GM12892 (cell line): ENCODE measurements at regions not wholly inside any gene's neighbourhood (a gene's known extent, or its start where the extent isn't known, plus 50 kb on each side); places are given as distances from the start of the nearest gene placed in this dataset.
"Not testable (repeated sequence)": the region's sequence is repeated elsewhere in the genome, so short reads cannot be mapped to it uniquely, and the experiment has no call there.

Experiments used
- DNase-seq: peaks from one replicate; pipeline ENCODE4 v3.0.0; 2011; ENCODE audit not compliant: insufficient read length
- FAIRE-seq: peaks from 2 replicates; lab custom pipeline; 2011; peaks lifted over from hg19 to GRCh38; lab: Jason Lieb, UNC
- POLR2A ChIP-seq: IDR thresholded peaks from 2 replicates; pipeline ENCODE4 v1.6.1; 2011; ENCODE audit warnings: low read depth, low read length, control low read depth
- POLR2AphosphoS5 ChIP-seq: IDR thresholded peaks from 2 replicates; pipeline ENCODE4 v1.6.1; 2011; ENCODE audit warnings: low read depth, low read length, control low read depth
- TAF1 ChIP-seq: IDR thresholded peaks from 2 replicates; pipeline ENCODE4 v1.6.1; 2011; ENCODE audit warnings: low read depth, mild to moderate bottlenecking, control low read depth, low read length, borderline replicate concordance

- no peak for DNase-seq
- TF ChIP-seq TAF1 (no peak), POLR2AphosphoS5 (no peak), POLR2A (no peak)
- no peak for FAIRE-seq
Measured at GRCh38 chr12:42887657-42888056, 298.1 kb upstream of the PRICKLE1 start.

- no peak for FAIRE-seq
- DNase-seq: no peak
- TF ChIP-seq POLR2AphosphoS5: no peak
- no peak for TF ChIP-seq TAF1
- TF ChIP-seq POLR2A: no peak
Measured at GRCh38 chr12:42886160-42886559, 296.6 kb upstream of the PRICKLE1 start.

DNA sequence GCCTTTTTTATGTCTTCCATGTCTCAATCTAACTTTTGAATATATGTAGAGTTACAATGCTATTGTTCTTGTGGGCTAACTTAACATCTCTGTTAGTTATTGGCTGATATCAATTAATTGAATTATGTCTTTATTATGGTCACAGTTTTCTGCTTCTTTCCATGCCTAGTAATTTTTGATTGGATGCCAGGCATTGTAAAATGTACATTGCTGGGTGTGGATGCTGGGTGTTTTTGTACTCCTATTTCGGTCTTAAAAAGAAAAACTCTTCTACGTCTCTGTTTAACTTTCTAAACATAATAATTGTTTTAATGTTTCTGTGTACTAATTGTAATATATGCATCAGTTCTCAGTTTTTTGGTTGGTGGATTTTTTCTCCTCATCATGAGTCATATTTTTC is 296.1 kb upstream of the PRICKLE1 start:
- TF ChIP-seq TAF1: no peak
- TF ChIP-seq POLR2A: no peak
- no peak for TF ChIP-seq POLR2AphosphoS5
- FAIRE-seq: no peak
- no peak for DNase-seq

- no peak for FAIRE-seq
- no peak for DNase-seq
Measured at GRCh38 chr12:42884116-42884515, 294.6 kb upstream of the PRICKLE1 start.

GRCh38 chr12:42873401-42873800 is 283.9 kb upstream of the PRICKLE1 start:
- FAIRE-seq: no peak
- no peak for DNase-seq
- no peak for TF ChIP-seq POLR2A
- no peak for TF ChIP-seq TAF1
- TF ChIP-seq POLR2AphosphoS5: no peak

More at GRCh38 chr12:42884116-42884515, 294.6 kb upstream of the PRICKLE1 start:
- TF ChIP-seq POLR2A (no peak), POLR2AphosphoS5 (no peak), TAF1 (no peak)

- TF ChIP-seq TAF1 (no peak), POLR2AphosphoS5 (no peak), POLR2A (no peak)
- DNase-seq (no peak), FAIRE-seq (no peak)
Measured at GRCh38 chr12:42871816-42872215, 282.3 kb upstream of the PRICKLE1 start.

- FAIRE-seq (no peak), DNase-seq (no peak)
- no peak for TF ChIP-seq POLR2AphosphoS5
- no peak for TF ChIP-seq TAF1
- no peak for TF ChIP-seq POLR2A
Measured at GRCh38 chr12:42868291-42868690, 278.7 kb upstream of the PRICKLE1 start.

DNA sequence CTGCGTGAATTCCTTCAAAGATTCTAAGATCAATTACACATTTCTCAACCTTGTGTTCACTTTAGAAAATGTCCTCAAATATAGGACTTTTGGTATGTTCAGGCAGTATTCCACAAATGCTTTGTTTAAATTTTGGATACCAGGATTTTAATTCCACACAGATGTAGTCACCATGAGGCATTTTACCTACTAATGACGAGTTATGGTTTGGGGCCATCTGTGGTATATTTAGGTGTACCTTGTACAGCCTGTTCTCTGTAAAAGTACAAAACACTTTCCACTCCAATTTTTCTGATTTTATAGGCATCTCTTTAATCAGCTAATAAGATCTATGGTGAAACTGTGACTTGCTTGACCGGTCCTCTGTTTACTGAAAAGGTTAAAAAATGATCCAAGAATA is 275.7 kb upstream of the PRICKLE1 start:
- no peak for TF ChIP-seq POLR2AphosphoS5
- no peak for TF ChIP-seq TAF1
- no peak for TF ChIP-seq POLR2A
- FAIRE-seq: no peak
- DNase-seq: no peak

DNA sequence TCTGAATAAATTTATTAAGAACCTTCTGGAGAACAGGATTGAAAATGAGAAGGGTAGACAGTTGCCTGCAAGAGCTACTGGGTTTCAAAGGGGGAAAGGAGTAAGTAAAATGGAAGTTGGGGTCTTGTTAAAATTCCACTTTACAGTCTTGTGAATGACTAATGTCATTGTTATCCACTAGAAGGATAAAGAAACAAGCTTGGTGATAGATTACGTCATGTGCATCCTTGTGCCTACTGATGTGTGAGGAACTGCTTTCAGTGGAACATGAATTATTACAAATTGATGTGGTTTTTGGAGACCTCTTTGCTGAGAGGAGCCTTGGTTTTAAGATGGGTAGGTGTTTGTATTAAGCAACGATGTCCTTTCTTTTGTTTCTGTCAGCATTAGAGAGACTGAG is 272.5 kb upstream of the PRICKLE1 start:
- FAIRE-seq: no peak

GRCh38 chr12:42860331-42860730 is 270.8 kb upstream of the PRICKLE1 start:
- FAIRE-seq, DNase-seq: not testable (repeated sequence)

More for the DNA sequence above, 272.5 kb upstream of the PRICKLE1 start:
- TF ChIP-seq TAF1 (no peak), POLR2AphosphoS5 (no peak)
- no peak for DNase-seq

DNA sequence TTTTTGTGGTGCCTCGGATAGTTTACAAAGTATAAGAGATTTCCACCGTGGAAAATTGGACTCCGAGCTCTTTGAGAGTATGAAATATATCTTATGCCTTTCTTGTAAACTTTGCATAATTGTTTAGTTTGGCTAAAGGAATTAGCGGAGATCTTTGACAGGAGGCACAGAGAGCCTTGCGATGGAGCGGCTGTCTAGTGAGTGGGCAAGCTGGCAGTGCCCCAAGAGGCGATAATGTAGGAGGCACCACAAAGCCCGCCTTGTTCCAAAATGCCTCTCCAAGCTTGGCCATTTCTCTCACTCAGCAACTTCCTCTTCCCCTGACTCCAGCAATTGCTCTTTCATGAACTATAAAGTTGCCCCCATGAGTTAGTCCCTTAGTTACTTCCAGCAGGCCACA is 270.1 kb upstream of the PRICKLE1 start:
- no peak for FAIRE-seq
- no peak for DNase-seq
- TF ChIP-seq POLR2A (no peak), POLR2AphosphoS5 (no peak), TAF1 (no peak)

DNA sequence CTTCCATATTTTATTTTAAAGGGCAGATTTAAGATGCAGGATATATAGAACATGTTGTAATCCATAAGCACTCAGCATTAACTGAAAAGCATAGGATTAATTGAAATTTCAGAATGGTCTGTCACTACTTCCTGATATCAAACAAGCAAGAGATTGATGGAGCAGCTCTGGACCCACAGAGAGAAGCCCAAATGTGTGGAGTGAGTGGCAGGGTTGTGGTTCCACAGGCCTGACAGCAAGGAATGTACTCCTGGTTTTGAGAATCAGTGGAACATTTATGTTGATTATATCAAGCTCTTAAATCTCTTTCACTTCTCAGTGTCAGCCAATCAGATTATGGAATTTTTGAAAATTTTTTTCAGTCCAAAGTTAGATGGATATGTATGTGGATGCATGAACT is 267.6 kb upstream of the PRICKLE1 start:
- no peak for FAIRE-seq
- TF ChIP-seq POLR2AphosphoS5 (no peak), TAF1 (no peak), POLR2A (no peak)

More for the DNA sequence above, 267.6 kb upstream of the PRICKLE1 start:
- no peak for DNase-seq
